Adrenal gland (tissue), 9 donors: ENCODE measurements at regions not wholly inside any gene's neighbourhood (a gene's known extent, or its start where the extent isn't known, plus 50 kb on each side); places are given as distances from the start of the nearest gene placed in this dataset.
"Not testable (repeated sequence)": the region's sequence is repeated elsewhere in the genome, so short reads cannot be mapped to it uniquely, and the experiment has no call there.

ENCODE experiments used
- DNase-seq, 7 donors: peaks; one replicate each; pipeline ENCODE4 v3.0.0-alpha.2; 2019 to 2020
- H3K27ac ChIP-seq, 5 donors: fragments of 200-600 bp; sonication (generic) in 4 of 5; 1 replicate in 3 of 5; 2 replicates in 2 of 5; pipeline versions ENCODE4 v1.5.1 to v1.8.0; 2016 to 2020; ENCODE audit warnings: mild to moderate bottlenecking in 1 of 5
- H3K27me3 ChIP-seq: fragments of 200-600 bp; 2 replicates; pipeline ENCODE4 v1.8.0; 2021
- H3K36me3 ChIP-seq, 2 donors: fragments of 200-600 bp; replicated peaks in 1 of 2; 1 replicate in 1 of 2; 2 replicates in 1 of 2; pipeline versions ENCODE4 v1.5.1 to v1.8.0; 2018 to 2022
- H3K4me1 ChIP-seq, 2 donors: fragments of 200-600 bp; replicated peaks in 1 of 2; 1 replicate in 1 of 2; 2 replicates in 1 of 2; pipeline versions ENCODE4 v1.5.1 to v1.8.0; 2018 to 2021
- H3K4me3 ChIP-seq, 4 donors: fragments of 200-600 bp; sonication (generic) in 3 of 4; one replicate each; pipeline ENCODE4 v1.5.1; 2016 to 2018
- H3K9me3 ChIP-seq, 3 donors: fragments of 200-600 bp; sonication (generic) in 1 of 3; replicated peaks in 1 of 3; 1 replicate in 2 of 3; 2 replicates in 1 of 3; pipeline versions ENCODE4 v1.5.1 to v1.8.0; 2016 to 2021
- CTCF ChIP-seq, 6 experiments: fragments of 450-650 bp in 4 of 6; fragments of 200-600 bp in 2 of 6; sonication (generic) in 1 of 6; IDR thresholded peaks; 1 replicate in 5 of 6; 2 replicates in 1 of 6; pipeline versions ENCODE4 v1.5.1 to v1.8.0; 2016 to 2021; ENCODE audit warnings: antibody characterized with exemption in 6 of 6, mild to moderate bottlenecking in 2 of 6, moderate library complexity in 1 of 6
- POLR2A ChIP-seq, 2 donors: fragments of 450-650 bp; IDR thresholded peaks; one replicate each; pipeline ENCODE4 v1.6.1; 2017; ENCODE audit warnings: antibody characterized with exemption in 2 of 2, mild to moderate bottlenecking in 2 of 2, moderate library complexity in 1 of 2
- WGBS, 4 donors: extraction: QIAGEN DNeasy Blood & Tissue Kit in 2 of 4; methylation state at CpG; one replicate each; pipeline versions ENCODE4 v1.1.5 to v1.1.7; 2013 to 2017; 5-methylcytosine and 5-hydroxymethylcytosine counted together
- intact Hi-C, 2 donors: fragments of 100-400 bp; cut with DNase I; formaldehyde crosslinking; loops; one replicate each; pipeline versions ENCODE4 v1.14.1 to v1.15.0; 2022 to 2023
- donor health status: healthy with polysubstance abuse.
- donor health status: Bipolar disorder and iron deficiency.
- donor health status: DM: yes; HTN: yes; CAD: no.
- donor health status: DM: no; HTN: no; CAD: no.
- donor health status: DM: no; HTN: no; CAD: no.

GRCh38 chr4:37747772-37748330 lies 61.7 kb upstream of the RELL1 start:
- Histone ChIP-seq H3K9me3 (no peaks in the 10 kb centered on the region), H3K27me3 (no peaks in the 10 kb centered on the region), H3K36me3 (no peaks in the 10 kb centered on the region), H3K4me3 (no peak overlapping the region), H3K27ac (no peak overlapping the region), H3K4me1 (no peaks in the 10 kb centered on the region)
- no peak for DNase-seq
- TF ChIP-seq POLR2A (IDR thresholded peaks at IDR 0.05) = no peak
- TF ChIP-seq CTCF (IDR thresholded peaks at IDR 0.05) = no peak
- intact Hi-C loops = no loop called here
- WGBS, 4 donors = 71 to 89% (median 81%) methylated on average over 6 of the region's 6 CpGs

DNA sequence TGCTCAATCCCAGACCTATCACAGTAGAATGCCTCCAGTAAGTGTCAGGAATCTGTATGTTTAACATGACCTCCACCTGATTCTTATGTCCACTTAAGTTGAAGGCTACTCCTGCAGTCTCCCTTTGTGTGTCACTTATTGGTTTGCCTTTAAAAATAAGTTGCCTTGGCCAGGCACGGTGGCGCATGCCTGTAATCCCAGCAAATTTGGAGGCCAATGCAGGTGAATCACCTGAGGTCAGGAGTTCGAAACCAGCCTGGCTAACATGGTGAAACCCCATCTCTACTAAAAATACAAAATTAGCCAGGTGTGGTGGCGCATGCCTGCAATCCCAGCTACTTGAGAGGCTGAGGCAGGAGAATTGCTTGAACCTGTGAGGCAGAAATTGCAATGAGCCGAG lies 60.7 kb upstream of the RELL1 start:
- H3K4me1 ChIP-seq, H3K36me3 ChIP-seq, DNase-seq, H3K9me3 ChIP-seq, H3K27me3 ChIP-seq, H3K27ac ChIP-seq, H3K4me3 ChIP-seq, intact Hi-C loops: not testable (repeated sequence)
- 82 to 96% (median 91%) methylated on average over 5 of the region's 5 CpGs for WGBS, 4 donors

- Histone ChIP-seq H3K4me1 (no peaks in the 10 kb centered on the region), H3K4me3 (no peak overlapping the region), H3K27ac (no peak overlapping the region), H3K36me3 (no peaks in the 10 kb centered on the region), H3K9me3 (no peaks in the 10 kb centered on the region), H3K27me3 (no peaks in the 10 kb centered on the region)
- DNase-seq = no peak
- no peak for TF ChIP-seq POLR2A (IDR thresholded peaks at IDR 0.05)
- no peak for TF ChIP-seq CTCF (IDR thresholded peaks at IDR 0.05)
- intact Hi-C loops = no loop called here
Observed at GRCh38 chr4:37745946-37746345, 59.8 kb upstream of the RELL1 start.

DNA sequence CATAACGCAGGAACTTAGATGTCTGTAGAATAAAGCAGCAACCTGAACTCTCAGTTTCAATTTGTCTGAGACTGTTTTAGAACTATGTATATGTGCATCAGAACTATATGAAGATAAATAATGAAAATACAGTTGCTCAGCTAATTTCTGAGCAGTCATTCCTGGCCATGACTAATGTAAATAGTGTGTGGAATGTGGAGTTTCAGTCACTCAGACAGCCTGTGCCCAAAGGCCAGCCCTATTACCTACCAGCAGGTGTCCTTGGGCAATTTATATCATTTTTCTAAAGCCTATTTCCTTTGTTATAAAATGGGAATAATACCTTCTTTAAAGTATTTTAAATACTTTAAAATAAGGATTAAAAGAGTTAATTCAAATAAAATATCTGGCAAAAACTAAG lies 56.0 kb upstream of the RELL1 start:
- Histone ChIP-seq H3K27ac (no peak overlapping the region), H3K36me3 (no peaks in the 10 kb centered on the region), H3K4me3 (no peak overlapping the region), H3K4me1 (no peaks in the 10 kb centered on the region), H3K9me3 (no peaks in the 10 kb centered on the region), H3K27me3 (no peaks in the 10 kb centered on the region)
- 55 to 100% (median 76%) methylated on average over 1 of the region's 1 CpG for WGBS, 4 donors
- TF ChIP-seq CTCF (IDR thresholded peaks at IDR 0.05) (no peak), POLR2A (IDR thresholded peaks at IDR 0.05) (no peak)
- intact Hi-C loops = no loop called here
- no peak for DNase-seq

- WGBS, 4 donors = 95 to 96% (median 96%) methylated on average over 4 of the region's 4 CpGs
- no peak for DNase-seq
- TF ChIP-seq POLR2A (IDR thresholded peaks at IDR 0.05) = no peak
- TF ChIP-seq CTCF (IDR thresholded peaks at IDR 0.05) = no peak
- H3K36me3 ChIP-seq = no peaks in the 10 kb centered on the region
- intact Hi-C loops = no loop called here
- no peaks in the 10 kb centered on the region for H3K4me1 ChIP-seq
- no peaks in the 10 kb centered on the region for H3K9me3 ChIP-seq
- no peak overlapping the region for H3K27ac ChIP-seq
- no peaks in the 10 kb centered on the region for H3K27me3 ChIP-seq
- no peak overlapping the region for H3K4me3 ChIP-seq
Observed at GRCh38 chr4:37741564-37741963, 55.4 kb upstream of the RELL1 start.
